Thyroid gland (tissue), 4 donors: ENCODE measurements at regions not wholly inside any gene's neighbourhood (a gene's known extent, or its start where the extent isn't known, plus 50 kb on each side); places are given as distances from the start of the nearest gene placed in this dataset.

Source experiments
- CTCF ChIP-seq, 6 experiments: fragments of 200-600 bp in 3 of 6; fragments of 450-650 bp in 3 of 6; sonication (generic) in 3 of 6; IDR thresholded peaks; one replicate each; pipeline ENCODE4 v1.5.1; 2016 to 2019; ENCODE audit warnings: antibody characterized with exemption in 6 of 6, mild to moderate bottlenecking in 2 of 6, inconsistent platforms in 1 of 6, moderate library complexity in 1 of 6
- POLR2A ChIP-seq, 2 donors: fragments of 450-650 bp; IDR thresholded peaks; one replicate each; pipeline ENCODE4 v1.6.1; 2017; ENCODE audit warnings: antibody characterized with exemption in 2 of 2, mild to moderate bottlenecking in 2 of 2, moderate library complexity in 1 of 2

DNA sequence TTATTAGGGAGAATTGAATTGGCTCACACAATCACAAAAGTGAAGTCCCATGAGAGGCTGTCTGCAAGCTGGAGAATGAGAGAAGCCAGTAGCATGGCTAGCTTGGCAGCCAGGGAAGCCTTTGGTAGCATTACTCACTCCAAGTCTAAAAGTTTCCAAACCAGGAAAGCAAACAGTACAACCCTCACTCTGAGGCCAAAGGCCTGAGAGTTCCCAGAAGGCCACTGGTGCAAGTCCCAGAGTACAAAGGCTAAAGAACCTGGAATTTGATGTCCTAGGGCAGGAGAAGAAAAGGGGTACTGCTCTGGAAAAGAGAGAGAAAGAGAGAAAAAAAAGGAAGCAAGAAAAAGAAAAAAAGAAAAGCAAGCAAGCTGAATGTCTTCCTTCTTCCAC, 318.2 kb downstream of the RND3 start:
- no peak for TF ChIP-seq CTCF (IDR thresholded peaks at IDR 0.05)
- no peak for TF ChIP-seq POLR2A (IDR thresholded peaks at IDR 0.05)
